Psoas muscle (tissue), 7 donors: ENCODE measurements at regions not wholly inside any gene's neighbourhood (a gene's known extent, or its start where the extent isn't known, plus 50 kb on each side); places are given as distances from the start of the nearest gene placed in this dataset.

ENCODE experiments used
- ATAC-seq, 4 donors: fragments of 200-7000 bp; cut with Tn5 transposase; one replicate each; pipeline ENCODE4 v1.9.1; 2020; ENCODE audit warnings: moderate library complexity in 3 of 4, mild to moderate bottlenecking in 2 of 4
- DNase-seq, 2 donors: peaks; one replicate each; pipeline ENCODE4 v3.0.0-alpha.2; 2020
- H3K27ac ChIP-seq: fragments of 200-600 bp; one replicate; pipeline ENCODE4 v1.8.0; 2022
- H3K27me3 ChIP-seq, 3 donors: fragments of 200-600 bp in 1 of 3; one replicate each; pipeline versions ENCODE4 v1.6.1 to v1.8.0; 2013 to 2022; ENCODE audit warnings: low read length in 2 of 3, mild to moderate bottlenecking in 2 of 3, moderate library complexity in 1 of 3; ENCODE audit not compliant: insufficient read depth in 3 of 3
- H3K36me3 ChIP-seq, 2 donors: fragments of 200-600 bp in 1 of 2; one replicate each; pipeline versions ENCODE4 v1.6.1 to v1.8.0; 2013 to 2022; ENCODE audit warnings: low read depth in 1 of 2, mild to moderate bottlenecking in 1 of 2, moderate library complexity in 1 of 2; ENCODE audit not compliant: insufficient read depth in 1 of 2
- H3K4me1 ChIP-seq: fragments of 200-600 bp; one replicate; pipeline ENCODE4 v1.8.0; 2022
- H3K4me3 ChIP-seq: fragments of 200-600 bp; one replicate; pipeline ENCODE4 v1.8.0; 2022; ENCODE audit warnings: mild to moderate bottlenecking
- H3K9me3 ChIP-seq: fragments of 200-600 bp; one replicate; pipeline ENCODE4 v1.8.0; 2022
- WGBS, 3 donors: extraction: QIAGEN DNeasy Blood & Tissue Kit; methylation state at CpG; one replicate each; pipeline versions ENCODE4 v1.1.6 to v1.1.7; 2013; 5-methylcytosine and 5-hydroxymethylcytosine counted together
- intact Hi-C, 2 donors: fragments of 100-400 bp; cut with DNase I; formaldehyde crosslinking; loops; one replicate each; pipeline versions ENCODE4 v1.11.0 to v1.14.2; 2022
- TF ChIP-seq, protein P1 (sequence below): fragments of 200-600 bp; IDR thresholded peaks from one replicate; pipeline ENCODE4 v1.8.0; 2022; ENCODE audit warnings: antibody characterized with exemption
- donor health status: healthy with polysubstance abuse.
- donor health status: DM: no; HTN: no; CAD: no; lungs with moderate emphysema.
- donor health status: Bipolar disorder and iron deficiency.
- donor health status: healthy.
- donor health status: DM: yes; HTN: yes; CAD: no.
- donor health status: DM: no; HTN: no; CAD: no.
- donor health status: DM: yes; HTN: yes; CAD: no.

- Histone ChIP-seq H3K4me1 (no peaks in the 10 kb centered on the region), H3K27ac (no peak overlapping the region), H3K9me3 (no peaks in the 10 kb centered on the region), H3K36me3 (no peaks in the 10 kb centered on the region), H3K4me3 (no peak overlapping the region), H3K27me3 (no peaks in the 10 kb centered on the region)
- no peak for ATAC-seq
- TF ChIP-seq, protein P1, sequence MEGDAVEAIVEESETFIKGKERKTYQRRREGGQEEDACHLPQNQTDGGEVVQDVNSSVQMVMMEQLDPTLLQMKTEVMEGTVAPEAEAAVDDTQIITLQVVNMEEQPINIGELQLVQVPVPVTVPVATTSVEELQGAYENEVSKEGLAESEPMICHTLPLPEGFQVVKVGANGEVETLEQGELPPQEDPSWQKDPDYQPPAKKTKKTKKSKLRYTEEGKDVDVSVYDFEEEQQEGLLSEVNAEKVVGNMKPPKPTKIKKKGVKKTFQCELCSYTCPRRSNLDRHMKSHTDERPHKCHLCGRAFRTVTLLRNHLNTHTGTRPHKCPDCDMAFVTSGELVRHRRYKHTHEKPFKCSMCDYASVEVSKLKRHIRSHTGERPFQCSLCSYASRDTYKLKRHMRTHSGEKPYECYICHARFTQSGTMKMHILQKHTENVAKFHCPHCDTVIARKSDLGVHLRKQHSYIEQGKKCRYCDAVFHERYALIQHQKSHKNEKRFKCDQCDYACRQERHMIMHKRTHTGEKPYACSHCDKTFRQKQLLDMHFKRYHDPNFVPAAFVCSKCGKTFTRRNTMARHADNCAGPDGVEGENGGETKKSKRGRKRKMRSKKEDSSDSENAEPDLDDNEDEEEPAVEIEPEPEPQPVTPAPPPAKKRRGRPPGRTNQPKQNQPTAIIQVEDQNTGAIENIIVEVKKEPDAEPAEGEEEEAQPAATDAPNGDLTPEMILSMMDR = no peak
- no peak for DNase-seq
- intact Hi-C loops = no loop called here
Measured at GRCh38 chr4:31051151-31051550, 331.0 kb downstream of the PCDH7 start.

GRCh38 chr4:31051565-31051964 is 331.4 kb downstream of the PCDH7 start:
- no peaks in the 10 kb centered on the region for H3K4me1 ChIP-seq
- H3K4me3 ChIP-seq = no peak overlapping the region
- H3K27me3 ChIP-seq = no peaks in the 10 kb centered on the region
- intact Hi-C loops = no loop called here
- no peak for ATAC-seq
- no peak for DNase-seq
- TF ChIP-seq, protein P1 = no peak
- H3K9me3 ChIP-seq = no peaks in the 10 kb centered on the region
- no peak overlapping the region for H3K27ac ChIP-seq
- H3K36me3 ChIP-seq = no peaks in the 10 kb centered on the region
- WGBS, 3 donors = 52 to 86% (median 74%) methylated on average over 3 of the region's 3 CpGs

GRCh38 chr4:31052519-31052918 is 332.4 kb downstream of the PCDH7 start:
- Histone ChIP-seq H3K36me3 (no peaks in the 10 kb centered on the region), H3K4me1 (no peaks in the 10 kb centered on the region), H3K27ac (no peak overlapping the region), H3K4me3 (no peak overlapping the region), H3K27me3 (no peaks in the 10 kb centered on the region), H3K9me3 (no peaks in the 10 kb centered on the region)
- intact Hi-C loops = no loop called here
- no peak for ATAC-seq
- DNase-seq = no peak
- WGBS, 3 donors = 22 to 33% (median 28%) methylated on average over 1 of the region's 1 CpG
- TF ChIP-seq, protein P1 = no peak

DNA sequence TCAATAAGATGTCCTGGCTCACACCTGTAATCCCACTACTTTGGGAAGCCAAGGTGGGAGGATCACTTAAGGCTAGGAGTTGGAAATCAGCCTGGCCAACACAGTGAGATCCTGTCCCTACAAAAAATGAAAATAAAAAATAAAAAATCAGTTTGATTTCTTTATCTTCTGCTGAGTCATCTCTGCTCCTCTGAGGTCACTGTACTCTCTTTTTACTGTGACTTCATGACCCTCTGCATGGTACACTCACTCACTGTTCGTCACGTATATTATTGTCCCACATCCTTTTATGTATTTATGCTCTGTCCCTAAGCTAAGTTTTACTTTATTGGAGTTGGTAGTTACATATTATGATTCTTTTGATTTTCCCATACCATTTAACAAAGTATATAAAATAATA is 333.3 kb downstream of the PCDH7 start:
- Histone ChIP-seq H3K27ac (no peak overlapping the region), H3K36me3 (no peaks in the 10 kb centered on the region), H3K4me1 (no peaks in the 10 kb centered on the region), H3K9me3 (no peaks in the 10 kb centered on the region), H3K4me3 (no peak overlapping the region), H3K27me3 (no peaks in the 10 kb centered on the region)
- DNase-seq = no peak
- intact Hi-C loops = no loop called here
- TF ChIP-seq, protein P1 = no peak
- 93 to 97% (median 94%) methylated on average over 2 of the region's 2 CpGs for WGBS, 3 donors
- ATAC-seq = no peak

- TF ChIP-seq, protein P1 = no peak
- no peak for DNase-seq
- intact Hi-C loops = no loop called here
- H3K27me3 ChIP-seq = no peaks in the 10 kb centered on the region
- ATAC-seq = no peak
- no peak overlapping the region for H3K27ac ChIP-seq
- no peaks in the 10 kb centered on the region for H3K4me1 ChIP-seq
- H3K4me3 ChIP-seq = no peak overlapping the region
- 29 to 46% (median 33%) methylated on average over 2 of the region's 2 CpGs for WGBS, 3 donors
- H3K36me3 ChIP-seq = no peaks in the 10 kb centered on the region
- H3K9me3 ChIP-seq = no peaks in the 10 kb centered on the region
Measured at GRCh38 chr4:31054295-31054694, 334.1 kb downstream of the PCDH7 start.
